ENCODE measurements at regions not wholly inside any gene's neighbourhood (a gene's known extent, or its start where the extent isn't known, plus 50 kb on each side); places are given as distances from the start of the nearest gene placed in this dataset.

DNA sequence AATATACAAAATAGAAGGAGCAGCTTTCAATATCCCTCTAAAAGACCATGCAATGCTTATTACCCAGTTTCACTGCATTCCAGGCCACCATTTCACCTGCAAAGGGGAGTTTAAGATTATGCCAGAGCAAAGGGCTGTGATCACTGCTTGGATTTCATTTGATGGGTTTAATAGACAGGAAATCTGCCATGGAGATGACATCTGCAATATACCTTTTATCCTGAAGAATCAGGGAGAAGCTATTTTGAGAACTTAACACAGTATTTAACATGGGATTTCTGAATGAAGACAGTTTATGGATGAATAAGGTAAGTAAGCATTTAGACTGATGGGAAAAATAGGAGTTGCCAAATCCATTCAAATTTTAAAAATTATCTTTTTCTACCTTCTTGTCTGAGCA lies 303.0 kb upstream of the SLC8A1 start:
- Histone ChIP-seq H3K36me3 (ENCODE audit: insufficient read depth, low read length) (no peaks in the 10 kb centered on the region), H3K9me3 (ENCODE audit: low read length) (no peaks in the 10 kb centered on the region), H2AFZ (ENCODE audit: low read length) (no peak overlapping the region), H4K20me1 (ENCODE audit: insufficient read depth, low read length) (no peaks in the 10 kb centered on the region), H3K4me3 (ENCODE audit: low read depth, low read length, poor library complexity, severe bottlenecking) (no peak overlapping the region), H3K9me2 (ENCODE audit: insufficient read depth, low read length) (no peaks in the 10 kb centered on the region), H3K27ac (ENCODE audit: low read depth, low read length, poor library complexity, severe bottlenecking) (no peak overlapping the region), H3K79me2 (ENCODE audit: insufficient read depth, low read depth, low read length) (no peaks in the 10 kb centered on the region), H3K4me1 (ENCODE audit: insufficient read depth, low read length, poor library complexity, severe bottlenecking) (no peaks in the 10 kb centered on the region), H3K4me2 (ENCODE audit: low read length) (no peak overlapping the region)
- intact Hi-C loops (cut with micrococcal nuclease; ENCODE audit: unreplicated experiment) = no loop called here
- CTCF ChIA-PET (ENCODE audit: unreplicated experiment) = no interaction called here
- TF ChIP-seq, protein P1, sequence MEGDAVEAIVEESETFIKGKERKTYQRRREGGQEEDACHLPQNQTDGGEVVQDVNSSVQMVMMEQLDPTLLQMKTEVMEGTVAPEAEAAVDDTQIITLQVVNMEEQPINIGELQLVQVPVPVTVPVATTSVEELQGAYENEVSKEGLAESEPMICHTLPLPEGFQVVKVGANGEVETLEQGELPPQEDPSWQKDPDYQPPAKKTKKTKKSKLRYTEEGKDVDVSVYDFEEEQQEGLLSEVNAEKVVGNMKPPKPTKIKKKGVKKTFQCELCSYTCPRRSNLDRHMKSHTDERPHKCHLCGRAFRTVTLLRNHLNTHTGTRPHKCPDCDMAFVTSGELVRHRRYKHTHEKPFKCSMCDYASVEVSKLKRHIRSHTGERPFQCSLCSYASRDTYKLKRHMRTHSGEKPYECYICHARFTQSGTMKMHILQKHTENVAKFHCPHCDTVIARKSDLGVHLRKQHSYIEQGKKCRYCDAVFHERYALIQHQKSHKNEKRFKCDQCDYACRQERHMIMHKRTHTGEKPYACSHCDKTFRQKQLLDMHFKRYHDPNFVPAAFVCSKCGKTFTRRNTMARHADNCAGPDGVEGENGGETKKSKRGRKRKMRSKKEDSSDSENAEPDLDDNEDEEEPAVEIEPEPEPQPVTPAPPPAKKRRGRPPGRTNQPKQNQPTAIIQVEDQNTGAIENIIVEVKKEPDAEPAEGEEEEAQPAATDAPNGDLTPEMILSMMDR (conservative IDR thresholded peaks at IDR 0.05; ENCODE audit: low read length) = no peak
- TF ChIP-seq EZH2phosphoT487 (IDR thresholded peaks at IDR 0.05; ENCODE audit: borderline replicate concordance, low read depth, low read length) = no peak
- DNase-seq (ENCODE audit: low spot score) = no peak
- POLR2A ChIA-PET = no interaction called here
- BruUV-seq (replicated peaks) = no TSS peak

DNA sequence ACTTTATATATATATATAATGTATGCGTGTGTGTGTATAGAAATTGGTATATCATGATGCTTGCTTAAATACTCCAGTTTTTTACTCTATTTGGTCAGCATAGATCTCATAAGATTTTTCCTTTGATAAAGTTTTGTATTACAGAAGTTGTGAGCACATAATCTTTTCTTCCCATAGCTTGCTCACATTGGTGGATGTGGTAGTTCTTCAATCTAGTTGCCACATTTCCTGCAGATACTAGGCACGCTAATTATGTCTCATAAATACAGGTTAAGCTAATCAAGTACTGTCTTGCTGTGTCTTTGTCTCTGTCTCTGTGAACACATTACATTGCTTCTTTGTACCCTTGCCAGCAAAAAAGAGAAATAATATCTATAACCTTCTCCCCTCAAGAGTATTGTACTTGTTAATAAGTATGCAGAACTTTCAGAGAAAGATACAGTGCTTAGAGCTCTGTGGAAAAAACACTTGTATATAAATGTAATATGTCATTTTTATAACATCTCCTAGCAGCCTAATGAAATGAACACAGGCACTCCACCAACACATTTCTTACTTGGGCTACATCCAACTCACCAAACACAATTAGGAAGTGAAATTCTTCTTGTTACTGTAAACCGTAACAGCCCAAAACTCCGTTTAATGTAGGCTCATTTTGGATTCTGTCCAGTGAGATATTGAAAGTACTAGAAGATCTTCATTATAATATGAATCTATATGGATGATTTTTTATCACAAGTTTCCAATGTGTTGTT lies 306.7 kb upstream of the SLC8A1 start:
- H3K4me3 ChIP-seq (ENCODE audit: low read depth, low read length, poor library complexity, severe bottlenecking) = no peak overlapping the region
- CTCF ChIA-PET (ENCODE audit: unreplicated experiment) = no interaction called here
- TF ChIP-seq, protein P1 (conservative IDR thresholded peaks at IDR 0.05; ENCODE audit: low read length) = no peak
- TF ChIP-seq EZH2phosphoT487 (IDR thresholded peaks at IDR 0.05; ENCODE audit: borderline replicate concordance, low read depth, low read length) = no peak
- no peaks in the 10 kb centered on the region for H3K4me1 ChIP-seq (ENCODE audit: insufficient read depth, low read length, poor library complexity, severe bottlenecking)
- no peaks in the 10 kb centered on the region for H3K9me3 ChIP-seq (ENCODE audit: low read length)
- no peaks in the 10 kb centered on the region for H4K20me1 ChIP-seq (ENCODE audit: insufficient read depth, low read length)
- POLR2A ChIA-PET = interaction anchor here (0.6 to 0.7 kb wide), 2 partner anchors 43 to 225 kb away, joined by 3 read pairs; no protein-coding TSS in a partner anchor
- no peaks in the 10 kb centered on the region for H3K79me2 ChIP-seq (ENCODE audit: insufficient read depth, low read depth, low read length)
- no peak overlapping the region for H3K27ac ChIP-seq (ENCODE audit: low read depth, low read length, poor library complexity, severe bottlenecking)
- no peaks in the 10 kb centered on the region for H3K9me2 ChIP-seq (ENCODE audit: insufficient read depth, low read length)
- intact Hi-C loops (cut with micrococcal nuclease; ENCODE audit: unreplicated experiment) = no loop called here
- H3K36me3 ChIP-seq (ENCODE audit: insufficient read depth, low read length) = no peaks in the 10 kb centered on the region
- no TSS peak for BruUV-seq (replicated peaks)
- no peak overlapping the region for H2AFZ ChIP-seq (ENCODE audit: low read length)
- peak; percentile 1 for DNase-seq (ENCODE audit: low spot score)
- H3K4me2 ChIP-seq (ENCODE audit: low read length) = no peak overlapping the region

DNA sequence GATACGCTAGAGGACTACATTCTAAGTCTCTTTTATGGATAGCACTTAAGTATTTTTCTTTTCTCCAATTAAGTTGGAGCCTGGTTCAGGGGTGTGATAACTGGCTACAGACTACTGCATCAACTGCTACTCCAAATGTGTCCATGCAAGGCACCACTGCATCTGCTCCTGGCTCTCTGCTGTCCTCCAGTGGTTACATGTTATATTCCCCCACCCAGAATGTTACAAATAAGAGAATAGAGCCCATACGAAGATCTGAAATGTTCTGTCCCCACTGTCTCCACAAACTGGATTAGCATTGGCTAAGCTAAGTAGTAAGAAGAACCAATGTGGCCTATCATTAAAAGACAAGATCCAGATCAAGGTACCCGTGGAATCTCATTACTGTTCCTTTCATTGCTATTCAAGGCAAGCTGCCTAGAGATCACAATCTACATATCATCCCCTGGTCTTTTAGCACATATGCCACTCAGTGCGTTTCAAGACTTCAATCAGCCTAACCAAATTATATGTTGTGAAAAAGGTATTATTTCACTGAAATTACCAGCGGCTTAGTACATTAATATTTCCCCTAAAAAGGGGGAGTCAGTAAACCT lies 308.3 kb upstream of the SLC8A1 start:
- intact Hi-C loops (cut with micrococcal nuclease; ENCODE audit: unreplicated experiment) = loop anchor here (1.0 kb wide), 1 partner anchor 847 kb away; no protein-coding TSS in a partner anchor
- no peaks in the 10 kb centered on the region for H3K9me2 ChIP-seq (ENCODE audit: insufficient read depth, low read length)
- H4K20me1 ChIP-seq (ENCODE audit: insufficient read depth, low read length) = no peaks in the 10 kb centered on the region
- peak; percentile 45 for DNase-seq (ENCODE audit: low spot score)
- no TSS peak for BruUV-seq (replicated peaks)
- no peak overlapping the region for H3K27ac ChIP-seq (ENCODE audit: low read depth, low read length, poor library complexity, severe bottlenecking)
- H3K4me1 ChIP-seq (ENCODE audit: insufficient read depth, low read length, poor library complexity, severe bottlenecking) = no peaks in the 10 kb centered on the region
- H3K9me3 ChIP-seq (ENCODE audit: low read length) = no peaks in the 10 kb centered on the region
- H2AFZ ChIP-seq (ENCODE audit: low read length) = no peak overlapping the region
- CTCF ChIA-PET (ENCODE audit: unreplicated experiment) = no interaction called here
- no peaks in the 10 kb centered on the region for H3K36me3 ChIP-seq (ENCODE audit: insufficient read depth, low read length)
- no peaks in the 10 kb centered on the region for H3K79me2 ChIP-seq (ENCODE audit: insufficient read depth, low read depth, low read length)
- H3K4me3 ChIP-seq (ENCODE audit: low read depth, low read length, poor library complexity, severe bottlenecking) = no peak overlapping the region
- H3K4me2 ChIP-seq (ENCODE audit: low read length) = no peak overlapping the region
- POLR2A ChIA-PET = no interaction called here
- TF ChIP-seq, protein P1 (conservative IDR thresholded peaks at IDR 0.05; ENCODE audit: low read length) = peak; percentile 84
- TF ChIP-seq EZH2phosphoT487 (IDR thresholded peaks at IDR 0.05; ENCODE audit: borderline replicate concordance, low read depth, low read length) = no peak
